ENCODE measurements at regions not wholly inside any gene's neighbourhood (a gene's known extent, or its start where the extent isn't known, plus 50 kb on each side); places are given as distances from the start of the nearest gene placed in this dataset.

DNA sequence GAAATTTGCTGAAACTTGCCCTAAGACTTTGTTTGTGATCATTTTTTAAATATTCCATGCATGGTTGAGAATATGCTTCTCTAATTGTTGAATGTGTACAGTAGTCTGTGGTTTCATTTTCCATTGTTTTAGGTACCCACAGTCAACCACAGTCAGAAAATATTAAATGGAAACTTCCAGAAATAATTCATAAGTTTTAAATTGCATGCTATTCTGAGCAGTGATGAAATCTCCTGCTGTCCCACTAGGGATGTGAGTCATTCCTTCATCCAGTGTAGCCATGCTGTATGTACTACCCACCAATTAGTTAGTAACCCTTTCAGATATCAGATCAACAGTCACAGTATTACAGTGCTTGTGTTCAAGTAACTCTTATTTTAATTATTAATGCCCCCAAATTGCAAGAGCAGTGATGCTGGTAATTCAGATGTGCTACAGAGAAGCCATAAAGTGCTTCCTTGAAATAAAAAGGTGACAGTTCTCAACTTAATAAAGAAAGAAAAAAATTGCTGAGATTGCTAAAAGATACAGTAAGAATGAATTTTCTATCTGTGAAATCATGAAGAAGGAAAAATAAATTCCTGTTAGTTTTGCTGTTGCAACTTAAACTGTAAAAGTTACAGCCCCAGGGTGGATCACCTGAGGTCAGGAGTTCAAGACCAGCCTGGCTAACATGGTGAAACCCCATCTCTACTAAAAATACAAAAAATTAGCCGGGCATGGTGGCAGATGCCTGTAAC lies 79.9 kb upstream of the FBXL17 start:
- TF ChIP-seq, protein P1, sequence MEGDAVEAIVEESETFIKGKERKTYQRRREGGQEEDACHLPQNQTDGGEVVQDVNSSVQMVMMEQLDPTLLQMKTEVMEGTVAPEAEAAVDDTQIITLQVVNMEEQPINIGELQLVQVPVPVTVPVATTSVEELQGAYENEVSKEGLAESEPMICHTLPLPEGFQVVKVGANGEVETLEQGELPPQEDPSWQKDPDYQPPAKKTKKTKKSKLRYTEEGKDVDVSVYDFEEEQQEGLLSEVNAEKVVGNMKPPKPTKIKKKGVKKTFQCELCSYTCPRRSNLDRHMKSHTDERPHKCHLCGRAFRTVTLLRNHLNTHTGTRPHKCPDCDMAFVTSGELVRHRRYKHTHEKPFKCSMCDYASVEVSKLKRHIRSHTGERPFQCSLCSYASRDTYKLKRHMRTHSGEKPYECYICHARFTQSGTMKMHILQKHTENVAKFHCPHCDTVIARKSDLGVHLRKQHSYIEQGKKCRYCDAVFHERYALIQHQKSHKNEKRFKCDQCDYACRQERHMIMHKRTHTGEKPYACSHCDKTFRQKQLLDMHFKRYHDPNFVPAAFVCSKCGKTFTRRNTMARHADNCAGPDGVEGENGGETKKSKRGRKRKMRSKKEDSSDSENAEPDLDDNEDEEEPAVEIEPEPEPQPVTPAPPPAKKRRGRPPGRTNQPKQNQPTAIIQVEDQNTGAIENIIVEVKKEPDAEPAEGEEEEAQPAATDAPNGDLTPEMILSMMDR (IDR thresholded peaks at IDR 0.05), result no peak
- no peak for TF ChIP-seq ZFX (IDR thresholded peaks at IDR 0.05; ENCODE audit: borderline replicate concordance)

All from 22Rv1 (cell line).